HUDEP-2 (cell line): ENCODE measurements at regions not wholly inside any gene's neighbourhood (a gene's known extent, or its start where the extent isn't known, plus 50 kb on each side); places are given as distances from the start of the nearest gene placed in this dataset.

Experiments
- DNase-seq, 76 experiments: peaks; one replicate each; lab custom pipeline; 2025; ENCODE audit not compliant: unreplicated experiment in 76 of 76; lab: John Stamatoyannopoulos, UW

DNA sequence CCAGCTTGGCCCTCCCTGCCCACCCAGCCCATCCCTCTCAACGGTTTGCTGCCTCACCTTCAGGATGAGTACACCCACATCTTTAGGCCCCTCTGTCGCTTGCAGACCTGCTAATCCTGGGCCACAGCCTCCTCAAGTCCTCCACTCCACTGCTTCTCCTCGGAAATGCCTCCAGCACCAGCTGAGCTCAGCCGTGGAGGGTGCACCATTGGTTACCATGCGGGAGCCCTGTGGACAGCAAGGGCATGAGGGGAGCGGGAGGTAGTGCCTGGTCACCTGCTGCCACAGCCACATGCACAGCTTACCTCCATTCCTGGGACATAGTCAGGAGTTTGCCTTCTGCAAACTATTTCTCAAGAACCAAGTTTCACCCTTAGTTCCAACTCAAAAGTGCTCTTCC is 286.3 kb upstream of the ZMIZ1 start:
- no peak for DNase-seq

DNA sequence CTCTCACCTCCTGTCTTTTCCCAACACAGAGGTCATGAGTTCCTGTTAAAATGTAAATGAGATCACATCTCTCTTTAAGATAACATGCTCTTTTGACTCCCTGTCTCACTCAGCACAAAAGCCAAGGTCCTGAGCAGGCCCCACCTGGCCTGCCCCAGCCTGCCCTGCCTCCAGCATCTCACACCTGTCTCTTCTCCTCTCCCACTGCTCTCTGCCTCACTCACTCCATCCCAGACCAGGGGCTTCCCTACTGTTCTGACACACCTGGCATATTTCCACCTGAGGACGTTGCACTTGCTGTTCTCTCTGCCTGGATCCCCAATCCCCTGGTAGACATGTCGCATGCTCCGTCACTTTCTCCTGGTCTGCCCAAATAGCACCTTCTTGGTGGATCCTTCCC is 285.0 kb upstream of the ZMIZ1 start:
- no peak for DNase-seq

DNA sequence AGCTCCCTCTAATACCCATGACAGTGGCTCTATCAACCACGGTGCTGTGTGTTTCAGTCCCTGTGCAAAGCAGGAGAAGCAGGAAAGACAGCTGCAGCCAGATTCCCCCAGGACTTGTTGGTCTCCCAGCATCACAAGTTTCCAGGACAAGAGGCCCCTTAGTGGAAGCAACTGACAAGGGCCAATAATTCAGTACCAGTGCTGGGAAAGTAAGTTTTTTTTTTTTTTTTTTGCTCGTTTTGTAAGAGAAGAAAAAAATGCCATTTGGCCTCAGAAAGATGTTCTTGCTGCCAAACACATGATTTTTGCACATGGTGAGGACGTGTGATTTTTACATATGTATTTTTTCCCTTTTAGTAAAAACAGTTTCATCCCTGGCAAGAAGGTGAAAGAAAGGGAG is 284.2 kb upstream of the ZMIZ1 start:
- DNase-seq, result no peak

DNA sequence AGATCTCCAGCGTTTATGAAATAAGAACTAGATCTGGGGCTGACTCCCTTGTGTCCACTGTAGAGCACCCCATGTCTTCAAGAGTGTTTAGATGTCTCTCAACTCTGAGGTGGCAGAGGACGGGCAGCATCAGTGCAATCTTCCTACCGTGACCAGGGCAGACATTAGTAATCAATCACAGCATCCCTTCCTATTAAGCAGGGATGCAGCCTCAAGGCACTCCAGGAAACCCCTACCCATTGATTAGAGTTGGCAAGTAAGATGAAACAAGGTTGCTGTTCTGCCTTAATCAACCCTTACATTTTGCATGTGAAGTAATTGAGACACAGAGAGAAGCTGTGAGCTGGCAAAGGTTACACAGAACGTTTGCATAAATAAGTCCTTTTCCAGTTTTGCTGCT is 283.7 kb upstream of the ZMIZ1 start:
- no peak for DNase-seq

DNA sequence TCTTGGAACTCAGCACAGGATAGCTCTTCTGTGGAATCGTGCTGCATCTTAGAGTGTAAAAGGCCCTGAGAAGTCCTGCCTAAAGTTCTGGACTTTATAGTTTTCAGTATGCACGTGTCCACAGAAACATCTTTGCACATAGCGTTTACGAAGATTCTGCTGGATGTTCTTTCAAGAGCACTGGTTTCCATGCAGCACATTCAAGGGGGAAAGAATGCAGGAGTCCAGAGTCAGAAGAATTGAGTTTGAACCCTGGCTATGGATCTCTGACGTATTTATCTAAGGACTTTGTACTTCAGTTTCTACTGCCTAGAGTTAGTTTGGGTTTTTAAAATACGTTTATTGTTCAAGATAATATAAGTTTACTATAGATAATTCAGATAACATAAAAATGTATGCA is 282.8 kb upstream of the ZMIZ1 start:
- DNase-seq, result no peak

DNA sequence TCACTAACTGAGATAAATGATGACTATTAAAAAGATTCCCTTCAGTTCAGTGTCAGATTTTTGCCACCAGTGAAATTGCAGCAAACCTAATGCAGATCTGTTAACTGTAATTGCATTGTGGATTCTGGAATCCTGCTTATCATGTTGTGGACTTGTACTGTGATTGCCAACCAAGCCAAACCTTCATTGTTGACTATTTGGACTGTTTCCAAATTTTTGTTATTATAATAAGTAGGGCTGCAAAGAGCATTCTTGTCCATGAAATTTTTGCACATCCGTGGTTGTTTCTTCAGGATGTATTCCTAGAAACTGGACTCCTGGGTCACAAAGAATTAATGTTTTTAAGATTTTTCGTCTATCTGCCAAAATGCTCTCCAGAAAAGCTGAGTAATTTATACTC is 281.6 kb upstream of the ZMIZ1 start:
- no peak for DNase-seq

DNA sequence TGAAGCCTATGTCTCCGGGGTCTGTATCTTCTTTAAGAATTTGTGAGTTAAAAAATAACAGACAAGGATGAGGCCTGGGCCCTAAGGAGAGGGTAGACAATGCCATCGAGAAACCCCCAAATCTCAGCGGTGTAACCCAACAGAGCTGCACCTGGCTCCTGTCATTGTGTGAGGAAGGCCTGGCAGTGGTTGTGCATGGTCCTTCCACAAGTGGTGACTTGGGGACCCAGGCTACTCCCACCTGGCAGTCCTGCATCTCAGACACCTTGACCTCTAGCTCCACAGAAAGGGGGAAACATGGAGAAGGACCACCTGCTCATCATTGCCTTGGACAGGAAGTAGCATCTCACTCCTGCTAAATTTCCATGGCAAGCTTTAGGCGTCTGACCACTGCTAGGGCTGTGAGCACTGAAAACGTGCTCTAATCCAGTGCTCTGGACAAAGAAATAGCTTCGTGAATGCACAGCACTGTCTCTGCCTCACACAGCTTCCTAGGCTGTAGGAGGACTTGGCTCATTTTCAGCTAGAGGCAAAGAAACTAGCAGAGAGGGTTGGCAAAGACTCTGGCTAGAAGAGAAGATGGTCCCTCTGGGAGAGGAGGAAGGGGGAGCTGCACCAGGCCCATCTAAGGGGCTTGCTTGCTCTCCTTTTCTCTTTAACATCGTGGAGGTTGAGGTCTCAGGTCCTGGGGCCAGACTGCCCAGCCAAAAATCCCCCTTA is 273.9 kb upstream of the ZMIZ1 start:
- no peak for DNase-seq

DNA sequence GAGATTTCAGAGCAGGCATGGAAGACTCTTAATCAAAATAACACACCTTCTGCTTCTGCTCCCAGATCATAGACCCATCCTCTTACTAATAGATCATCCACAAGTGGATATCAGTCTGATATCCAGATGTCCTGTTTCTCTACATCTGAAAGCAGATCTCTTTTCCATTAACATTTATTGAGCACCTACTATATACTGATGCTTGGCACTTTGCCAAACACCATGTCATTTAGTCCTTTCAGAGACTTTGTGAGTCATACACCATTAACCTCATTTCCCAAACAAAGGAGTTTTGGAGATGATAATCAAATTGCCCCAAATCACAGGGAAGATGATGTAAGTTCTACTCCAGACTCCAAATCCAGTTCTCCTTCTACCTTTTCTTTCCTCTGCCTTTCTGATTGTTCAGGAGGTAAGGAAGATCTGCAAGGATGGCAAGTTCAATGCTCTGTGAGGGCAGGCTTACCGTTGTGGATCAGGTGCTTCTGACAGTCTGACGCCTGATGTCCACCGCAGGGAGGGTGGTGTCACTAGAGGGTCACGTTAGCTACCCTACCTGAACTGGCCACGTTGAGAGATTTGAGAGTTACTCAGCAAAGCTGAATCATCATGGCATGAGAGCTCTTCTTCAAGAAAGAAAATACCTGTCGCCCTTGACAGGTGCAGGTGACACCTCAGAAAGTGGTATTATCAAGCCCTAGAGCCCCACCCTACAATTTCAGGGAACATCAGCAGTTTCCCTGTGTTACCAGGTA is 269.6 kb upstream of the ZMIZ1 start:
- no peak for DNase-seq

DNA sequence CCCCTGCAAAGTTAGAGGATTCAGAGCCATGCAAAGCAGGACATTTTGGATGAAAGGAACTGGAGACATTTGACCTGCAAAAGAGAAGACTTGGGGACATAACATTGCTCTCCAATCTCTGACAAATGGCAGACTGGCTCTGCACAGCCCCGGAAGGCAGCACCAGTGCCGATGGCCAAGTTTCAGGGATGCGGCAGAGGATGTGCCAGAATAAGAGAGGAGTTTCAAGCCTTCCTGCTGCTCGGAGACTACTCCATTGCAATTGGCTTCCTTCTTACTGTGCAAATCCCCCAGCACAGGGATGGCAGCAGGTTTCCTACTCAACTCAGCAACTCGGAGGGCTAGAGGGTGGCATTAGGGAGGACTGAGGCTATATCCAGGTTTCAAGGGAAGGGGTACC is 268.8 kb upstream of the ZMIZ1 start:
- DNase-seq, result no peak

DNA sequence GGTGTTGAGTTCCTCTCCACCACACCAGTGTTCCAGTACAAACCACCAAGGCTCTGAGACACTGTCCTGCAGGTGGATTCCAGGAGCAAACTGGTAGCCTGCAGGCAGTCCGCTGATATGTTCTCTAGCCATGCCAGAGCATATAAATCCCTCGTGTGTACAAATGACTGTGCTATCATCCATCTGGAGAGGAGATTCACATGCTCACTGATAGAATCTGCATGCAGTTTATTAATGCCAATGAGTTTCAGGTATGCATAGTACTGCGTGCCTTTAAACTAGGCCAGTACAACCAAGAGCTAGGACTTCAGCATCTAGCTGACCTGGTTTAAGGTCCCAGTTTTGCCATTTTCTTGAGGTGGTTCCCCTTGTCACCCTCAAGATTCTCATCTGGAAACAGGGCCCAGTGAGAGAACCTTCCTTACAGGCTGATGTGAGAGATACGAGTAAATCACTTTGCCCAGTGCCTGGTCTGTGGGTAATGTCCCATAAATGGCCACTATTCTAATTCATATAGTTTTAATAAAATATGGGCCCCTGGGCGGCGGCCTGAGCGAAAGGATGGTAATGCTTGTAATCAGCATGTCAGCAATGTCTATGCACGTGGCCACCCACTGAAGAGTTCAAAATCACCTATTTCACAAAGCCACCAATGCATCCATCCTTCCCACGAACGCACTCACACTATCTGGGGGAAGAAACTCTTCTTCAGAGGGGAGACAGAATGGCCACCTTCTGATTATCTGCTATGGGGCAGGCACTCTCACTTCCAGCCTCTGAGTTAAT is 268.0 kb upstream of the ZMIZ1 start:
- DNase-seq, result no peak

DNA sequence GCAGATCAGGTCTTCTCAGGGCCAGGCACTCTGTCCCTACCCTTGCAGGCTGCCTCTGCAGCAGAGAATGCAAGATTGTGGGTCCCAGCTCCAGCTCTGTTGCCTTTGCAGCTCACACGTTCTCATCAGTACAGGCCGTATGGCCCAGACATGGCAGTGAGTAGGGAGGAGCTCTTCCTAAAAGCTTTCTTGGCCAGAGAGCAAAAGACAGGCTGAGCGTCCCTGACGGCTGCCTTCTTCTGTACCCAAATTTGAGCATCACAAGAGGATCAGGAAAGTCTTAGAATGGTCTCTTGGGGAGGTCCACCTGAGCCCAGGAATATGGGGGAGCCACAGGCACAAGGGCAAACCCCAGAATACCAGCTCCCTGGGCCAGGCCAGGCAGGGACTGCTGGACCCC is 266.3 kb upstream of the ZMIZ1 start:
- DNase-seq, result no peak

DNA sequence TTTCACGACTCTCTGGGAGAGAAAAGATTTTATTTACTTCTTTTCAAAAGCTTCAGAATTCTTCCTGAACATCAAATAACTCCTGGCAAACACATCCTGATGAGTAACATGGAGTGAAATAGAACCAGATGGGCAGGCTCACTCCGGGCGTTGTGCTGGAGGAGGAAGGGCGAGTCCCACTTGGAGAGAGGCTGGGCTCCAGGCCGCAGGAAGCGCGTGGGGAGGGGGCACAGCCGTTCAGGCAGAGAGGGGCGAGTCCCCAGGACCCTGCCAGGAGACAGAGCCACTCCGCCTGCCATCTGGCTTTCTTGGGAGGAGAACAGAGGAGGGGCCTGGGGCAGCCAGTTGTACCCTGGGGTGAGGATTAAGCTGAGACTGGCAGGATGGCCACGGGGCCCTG is 265.9 kb upstream of the ZMIZ1 start:
- DNase-seq, result no peak

DNA sequence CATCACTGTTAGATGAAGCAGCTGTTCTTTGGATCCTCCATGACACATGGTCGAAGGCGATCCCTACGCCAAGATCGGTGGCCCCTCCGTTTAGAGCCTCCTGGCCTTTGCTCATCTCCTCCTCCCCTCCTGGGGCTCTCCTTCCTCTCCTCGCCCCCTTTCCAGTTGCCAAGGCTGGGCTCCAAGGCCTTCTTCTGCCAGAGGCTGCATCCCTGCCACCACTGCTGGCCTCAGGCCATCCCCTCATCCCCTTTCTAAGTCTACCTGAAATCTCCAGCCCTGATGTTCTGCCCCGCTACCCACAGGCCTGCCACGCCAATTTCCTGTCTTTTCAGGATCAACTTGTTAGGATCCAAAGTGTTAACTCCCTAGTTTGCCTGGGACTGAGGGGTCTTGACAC is 265.1 kb upstream of the ZMIZ1 start:
- DNase-seq, result no peak

DNA sequence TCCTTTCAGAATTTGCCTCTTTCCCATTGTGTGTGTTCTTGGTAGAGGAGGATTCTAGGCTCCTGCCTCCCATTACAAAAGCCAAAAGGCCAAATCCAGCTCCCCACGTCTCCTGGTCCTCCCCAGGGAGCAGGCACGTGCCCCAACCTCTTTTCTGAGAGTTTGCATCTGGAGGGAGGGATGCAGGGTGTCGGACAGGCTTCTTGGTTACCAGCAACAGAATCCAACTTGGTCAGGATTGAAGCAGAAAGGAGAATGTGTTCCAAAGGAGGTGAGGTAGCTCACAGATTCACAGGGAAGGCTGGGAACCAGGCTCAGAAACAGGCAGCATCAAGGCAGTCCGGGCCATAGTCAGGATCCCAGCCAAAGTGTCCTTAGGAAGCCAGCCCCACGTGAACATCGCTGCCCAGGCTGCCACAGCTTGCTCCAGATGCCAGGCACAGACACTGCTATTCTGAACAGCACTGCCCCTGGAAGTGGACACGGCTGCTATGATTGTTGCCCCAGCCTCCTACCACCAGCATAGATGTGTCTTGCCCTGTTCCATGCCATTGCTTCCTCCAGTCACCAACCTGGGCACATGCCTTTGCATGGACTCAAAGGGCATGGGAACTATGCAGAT is 264.2 kb upstream of the ZMIZ1 start:
- no peak for DNase-seq

DNA sequence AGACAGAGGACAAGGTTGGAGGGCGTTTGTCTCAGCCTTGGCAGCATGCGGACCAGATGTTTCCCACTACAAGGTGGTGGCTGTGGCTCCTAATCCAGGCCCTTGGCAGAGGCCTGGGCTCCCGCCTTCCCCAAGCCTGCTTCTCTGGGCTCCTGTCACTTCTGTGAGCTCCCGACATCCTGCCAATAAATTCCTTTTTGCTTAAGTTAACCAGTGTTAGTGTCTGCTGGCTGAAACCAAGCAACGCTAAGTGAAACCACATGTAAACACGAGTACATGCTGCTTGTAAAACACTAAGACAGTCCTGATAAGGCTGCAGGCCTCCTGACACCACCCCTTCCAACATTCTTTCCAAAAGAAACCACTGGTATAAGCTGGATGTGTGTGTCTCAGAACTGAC is 263.6 kb upstream of the ZMIZ1 start:
- no peak for DNase-seq

DNA sequence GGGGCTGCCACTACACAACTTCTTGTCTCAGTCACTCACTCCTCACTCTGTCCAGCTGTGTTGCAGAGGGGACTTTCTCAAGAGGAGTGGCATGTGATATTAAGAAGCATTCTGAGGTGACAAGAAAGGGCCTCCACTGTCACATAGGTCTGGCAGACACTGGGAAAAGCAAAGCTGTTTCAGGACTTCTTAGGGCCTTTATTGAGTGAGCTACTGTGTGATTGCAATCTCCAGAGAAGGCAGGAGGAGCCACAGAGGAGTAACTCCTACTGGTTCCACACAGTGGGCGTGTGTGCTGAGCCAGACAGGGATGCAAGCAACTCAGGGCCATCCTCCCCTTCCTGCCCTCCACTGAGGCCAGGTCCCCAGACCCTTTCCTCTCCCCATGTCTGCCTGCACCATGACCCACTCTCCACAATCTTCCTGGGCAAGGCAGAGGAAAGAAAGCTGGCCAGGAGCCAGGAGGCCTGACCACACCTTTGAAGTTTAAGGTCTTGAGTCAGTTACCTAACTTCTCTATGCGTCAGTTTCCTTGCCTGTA is 262.0 kb upstream of the ZMIZ1 start:
- DNase-seq, result no peak

DNA sequence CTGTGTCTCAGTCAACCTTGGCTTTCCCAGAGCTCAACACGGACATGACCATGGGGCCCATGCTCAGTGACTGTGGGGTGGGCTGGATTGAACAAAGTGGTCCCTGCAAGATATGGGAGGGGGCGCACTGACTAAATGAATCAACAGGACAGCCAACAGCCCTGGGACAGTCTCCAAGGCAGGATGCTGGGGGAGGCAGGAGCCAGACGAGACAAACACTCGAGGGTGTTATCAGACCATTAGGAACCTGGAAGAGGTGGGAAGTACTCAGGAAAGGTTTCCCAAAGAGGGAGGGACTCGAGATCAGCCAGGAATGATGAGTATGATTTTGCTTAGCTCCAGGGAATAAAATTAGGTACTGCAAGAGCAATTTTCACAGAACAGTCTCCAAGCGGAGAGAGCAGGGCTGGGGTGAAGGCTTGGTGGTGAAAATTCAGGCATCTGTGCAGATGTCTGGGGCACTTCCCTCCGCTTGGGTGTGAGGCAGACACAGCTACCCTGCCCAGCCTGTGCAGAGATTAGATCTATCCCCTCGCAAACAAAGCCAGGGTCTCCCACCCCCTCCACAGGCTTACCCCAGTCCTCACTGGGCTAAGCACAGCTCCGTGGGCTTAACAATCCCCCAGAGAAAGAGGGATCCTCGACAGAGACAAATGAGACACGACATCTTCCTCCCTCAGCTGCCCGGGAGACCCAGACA is 261.1 kb upstream of the ZMIZ1 start:
- no peak for DNase-seq

DNA sequence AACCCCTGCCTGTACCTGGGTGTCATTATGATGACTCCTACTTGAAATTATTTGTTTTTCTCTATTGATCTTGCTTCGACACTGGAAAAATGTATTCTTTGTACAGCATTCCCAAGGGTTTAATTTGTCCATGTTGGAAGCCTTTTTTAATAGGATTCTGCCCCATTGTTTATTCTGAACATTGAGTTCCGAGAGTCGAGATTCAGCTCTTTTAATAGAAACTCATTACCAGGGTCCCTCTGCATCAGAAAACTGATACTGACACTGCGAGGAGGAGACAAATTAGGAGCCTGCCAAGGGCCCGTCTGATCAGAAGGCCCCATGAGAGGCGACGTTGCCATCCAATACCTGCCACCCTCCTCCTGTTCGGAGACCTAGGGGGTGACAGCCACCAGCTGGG is 260.5 kb upstream of the ZMIZ1 start:
- no peak for DNase-seq

DNA sequence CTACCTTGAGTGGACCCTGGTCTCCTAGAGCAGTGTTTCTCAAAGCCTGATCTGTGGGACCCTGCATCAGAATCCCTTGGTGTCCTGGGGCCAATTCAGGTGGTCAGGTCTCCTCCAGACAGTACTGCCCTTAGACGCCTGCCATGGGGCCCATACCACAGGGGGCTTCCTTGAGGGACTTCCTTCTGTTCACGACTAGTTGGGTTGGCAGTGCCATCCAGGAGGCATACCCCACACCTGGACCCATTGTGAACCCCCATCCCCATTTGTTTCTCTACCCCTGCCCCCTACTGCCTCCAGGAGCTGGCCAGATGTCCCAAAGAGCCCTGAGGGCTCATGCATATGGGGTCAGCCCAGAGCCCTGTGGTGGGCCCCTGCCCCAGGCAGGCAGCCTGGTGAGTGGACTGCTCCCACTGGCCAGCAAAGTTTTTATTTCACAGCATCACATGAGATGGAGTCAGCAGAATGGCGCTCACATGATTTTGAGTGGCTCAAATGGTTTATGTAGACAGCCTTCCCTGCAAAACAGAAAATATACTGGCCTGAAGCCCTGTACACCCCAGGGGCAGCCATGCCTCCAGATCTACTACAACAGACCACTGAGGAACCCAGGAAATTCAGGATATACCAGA is 259.9 kb upstream of the ZMIZ1 start:
- no peak for DNase-seq

DNA sequence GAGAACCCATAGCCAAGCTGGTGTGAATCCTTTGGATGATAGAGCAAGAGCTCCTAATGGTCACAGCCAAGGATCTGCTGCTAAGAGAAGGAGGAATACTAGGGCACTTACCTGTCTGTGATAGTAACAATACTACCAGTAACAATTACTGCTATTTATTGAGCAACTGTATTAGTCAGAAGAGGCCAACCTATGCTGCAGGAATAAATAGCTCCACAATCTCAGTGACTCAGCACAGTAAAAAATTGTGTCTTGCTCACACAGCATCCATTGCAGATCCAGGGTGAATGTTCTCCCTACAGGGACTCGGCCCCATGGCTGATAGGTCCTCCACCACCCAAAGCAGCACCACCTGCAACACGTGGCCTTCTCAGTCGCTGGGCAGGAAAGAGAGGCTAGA is 257.6 kb upstream of the ZMIZ1 start:
- DNase-seq, result no peak
